Gastroesophageal sphincter (tissue), 4 donors: ENCODE measurements at regions not wholly inside any gene's neighbourhood (a gene's known extent, or its start where the extent isn't known, plus 50 kb on each side); places are given as distances from the start of the nearest gene placed in this dataset.

Source experiments
- ATAC-seq: fragments of 150-250 bp; one replicate; pipeline ENCODE4 v1.9.1; 2016; ENCODE audit warnings: mild to moderate bottlenecking, moderate library complexity
- H3K27ac ChIP-seq, 4 donors: fragments of 200-600 bp; sonication (generic) in 3 of 4; 1 replicate in 3 of 4; 2 replicates in 1 of 4; pipeline ENCODE4 v1.5.1; 2016 to 2019
- H3K27me3 ChIP-seq: fragments of 200-600 bp; sonication (generic); one replicate; pipeline ENCODE4 v1.5.1; 2019
- H3K36me3 ChIP-seq, 2 donors: fragments of 200-600 bp; sonication (generic); one replicate each; pipeline ENCODE4 v1.5.1; 2019; ENCODE audit warnings: control low read depth in 1 of 2
- H3K4me1 ChIP-seq, 3 donors: fragments of 200-600 bp; sonication (generic); 1 replicate in 2 of 3; 2 replicates in 1 of 3; pipeline ENCODE4 v1.5.1; 2016 to 2019; ENCODE audit warnings: control low read depth in 2 of 3
- H3K4me3 ChIP-seq, 2 donors: fragments of 200-600 bp; sonication (generic); one replicate each; pipeline ENCODE4 v1.5.1; 2019; ENCODE audit warnings: mild to moderate bottlenecking in 1 of 2, moderate library complexity in 1 of 2
- H3K9me3 ChIP-seq, 3 donors: fragments of 200-600 bp; sonication (generic); one replicate each; pipeline ENCODE4 v1.5.1; 2017 to 2019; ENCODE audit warnings: control low read depth in 2 of 3
- CTCF ChIP-seq, 4 experiments: fragments of 200-600 bp in 2 of 4; fragments of 450-650 bp in 2 of 4; sonication (generic) in 1 of 4; IDR thresholded peaks; one replicate each; pipeline ENCODE4 v1.5.1; 2017 to 2019; ENCODE audit warnings: antibody characterized with exemption in 4 of 4, mild to moderate bottlenecking in 2 of 4, moderate library complexity in 2 of 4
- EP300 ChIP-seq: sonication (generic); formaldehyde crosslinking; IDR thresholded peaks from one replicate; pipeline ENCODE4 v1.6.1; 2017; ENCODE audit warnings: antibody characterized with exemption, mild to moderate bottlenecking
- POLR2A ChIP-seq, 2 donors: fragments of 450-650 bp; IDR thresholded peaks; one replicate each; pipeline ENCODE4 v1.6.1; 2017; ENCODE audit warnings: antibody characterized with exemption in 2 of 2, mild to moderate bottlenecking in 2 of 2, moderate library complexity in 1 of 2
- POLR2AphosphoS5 ChIP-seq: sonication (generic); formaldehyde crosslinking; IDR thresholded peaks from one replicate; pipeline ENCODE4 v1.6.1; 2017; ENCODE audit warnings: antibody characterized with exemption
- WGBS, 2 donors: methylation state at CpG; one replicate each; pipeline ENCODE4 v1.1.5; 2018; ENCODE audit warnings: low coverage in 1 of 2; 5-methylcytosine and 5-hydroxymethylcytosine counted together

- no peaks in the 10 kb centered on the region for H3K27me3 ChIP-seq
- no peaks in the 10 kb centered on the region for H3K4me1 ChIP-seq
- TF ChIP-seq EP300 (no peak), CTCF (IDR thresholded peaks at IDR 0.05) (no peak), POLR2A (IDR thresholded peaks at IDR 0.05) (no peak), POLR2AphosphoS5 (no peak)
- no peak overlapping the region for H3K27ac ChIP-seq
- no peaks in the 10 kb centered on the region for H3K36me3 ChIP-seq
- no peak overlapping the region for H3K4me3 ChIP-seq
- no peak for ATAC-seq
- H3K9me3 ChIP-seq = no peaks in the 10 kb centered on the region
- 52 to 64% methylated on average over 2 of the region's 2 CpGs for WGBS, 2 donors
Measured at GRCh38 chr20:17158701-17159100, 68.1 kb upstream of the PCSK2 start.

GRCh38 chr20:17161673-17162481, 65.0 kb upstream of the PCSK2 start:
- Histone ChIP-seq H3K9me3 (no peaks in the 10 kb centered on the region), H3K4me1 (no peaks in the 10 kb centered on the region), H3K4me3 (no peak overlapping the region), H3K27ac (no peak overlapping the region), H3K27me3 (no peaks in the 10 kb centered on the region), H3K36me3 (no peaks in the 10 kb centered on the region)
- no peak for ATAC-seq
- no peak for TF ChIP-seq CTCF (IDR thresholded peaks at IDR 0.05)
- no peak for TF ChIP-seq EP300
- no peak for TF ChIP-seq POLR2A (IDR thresholded peaks at IDR 0.05)
- TF ChIP-seq POLR2AphosphoS5 = no peak
- WGBS, 2 donors = 21 to 38% methylated on average over 6 of the region's 6 CpGs

- Histone ChIP-seq H3K36me3 (no peaks in the 10 kb centered on the region), H3K27ac (no peak overlapping the region), H3K4me1 (no peaks in the 10 kb centered on the region), H3K4me3 (no peak overlapping the region), H3K9me3 (no peaks in the 10 kb centered on the region), H3K27me3 (no peaks in the 10 kb centered on the region)
- no peak for ATAC-seq
- WGBS, 2 donors = 60 to 70% methylated on average over 2 to 4 of the region's 4 CpGs
- no peak for TF ChIP-seq POLR2AphosphoS5
- no peak for TF ChIP-seq POLR2A (IDR thresholded peaks at IDR 0.05)
- no peak for TF ChIP-seq CTCF (IDR thresholded peaks at IDR 0.05)
- TF ChIP-seq EP300 = no peak
Measured at GRCh38 chr20:17168026-17168612, 58.7 kb upstream of the PCSK2 start.

GRCh38 chr20:17169585-17170136, 57.2 kb upstream of the PCSK2 start:
- 23 to 37% methylated on average over 2 to 5 of the region's 5 CpGs for WGBS, 2 donors
- ATAC-seq = no peak
- TF ChIP-seq EP300 (no peak), POLR2A (IDR thresholded peaks at IDR 0.05) (no peak), POLR2AphosphoS5 (no peak), CTCF (IDR thresholded peaks at IDR 0.05) (no peak)
- Histone ChIP-seq H3K36me3 (no peaks in the 10 kb centered on the region), H3K27ac (no peak overlapping the region), H3K27me3 (no peaks in the 10 kb centered on the region), H3K9me3 (no peaks in the 10 kb centered on the region), H3K4me3 (no peak overlapping the region), H3K4me1 (no peaks in the 10 kb centered on the region)
